Astrocyte (in vitro differentiated cells and primary cell): ENCODE measurements at regions not wholly inside any gene's neighbourhood (a gene's known extent, or its start where the extent isn't known, plus 50 kb on each side); places are given as distances from the start of the nearest gene placed in this dataset.
"Not testable (repeated sequence)": the region's sequence is repeated elsewhere in the genome, so short reads cannot be mapped to it uniquely, and the experiment has no call there.

Experiments
- DNase-seq: peaks from one replicate; pipeline ENCODE4 v3.0.0-alpha.2; 2010; ENCODE audit warnings: low read depth
- FAIRE-seq: peaks from 2 replicates; lab custom pipeline; 2011; peaks lifted over from hg19 to GRCh38; lab: Jason Lieb, UNC
- H2AFZ ChIP-seq: 2 replicates; pipeline ENCODE4 v1.6.0; 2012; ENCODE audit warnings: low read depth, low read length, inconsistent platforms
- H3K27ac ChIP-seq: 2 replicates; pipeline ENCODE4 v1.5.1; 2011; ENCODE audit warnings: low read depth, low read length, inconsistent platforms
- H3K27me3 ChIP-seq: 2 replicates; pipeline ENCODE4 v1.6.0; 2011; ENCODE audit warnings: low read length, inconsistent platforms; ENCODE audit not compliant: insufficient read depth
- H3K36me3 ChIP-seq: 2 replicates; pipeline ENCODE4 v1.5.1; 2011; ENCODE audit warnings: low read length, inconsistent platforms; ENCODE audit not compliant: insufficient read depth
- H3K4me1 ChIP-seq: 2 replicates; pipeline ENCODE4 v1.5.1; 2011; ENCODE audit warnings: low read length, inconsistent platforms; ENCODE audit not compliant: insufficient read depth
- H3K4me2 ChIP-seq: 2 replicates; pipeline ENCODE4 v1.6.0; 2012; ENCODE audit warnings: low read length, inconsistent platforms
- H3K4me3 ChIP-seq: 2 replicates; pipeline ENCODE4 v1.5.1; 2011; ENCODE audit warnings: low read depth, mild to moderate bottlenecking, low read length, inconsistent platforms; ENCODE audit not compliant: insufficient read depth
- H3K79me2 ChIP-seq: 2 replicates; pipeline ENCODE4 v1.6.0; 2012; ENCODE audit warnings: mild to moderate bottlenecking, low read length, inconsistent platforms; ENCODE audit not compliant: insufficient read depth
- H3K9ac ChIP-seq: 2 replicates; pipeline ENCODE4 v1.6.0; 2012; ENCODE audit warnings: mild to moderate bottlenecking, low read length, inconsistent platforms
- H3K9me3 ChIP-seq: 2 replicates; pipeline ENCODE4 v1.5.1; 2012; ENCODE audit warnings: low read depth, mild to moderate bottlenecking, low read length, inconsistent platforms; ENCODE audit not compliant: insufficient read depth
- H4K20me1 ChIP-seq: 2 replicates; pipeline ENCODE4 v1.6.0; 2012; ENCODE audit warnings: low read length, inconsistent platforms; ENCODE audit not compliant: insufficient read depth
- H3K27ac Mint-ChIP-seq: one replicate; pipeline ENCODE4 v1.8.0; 2021; ENCODE audit warnings: mild to moderate bottlenecking, mixed read lengths; ENCODE audit not compliant: unreplicated experiment
- H3K27me3 Mint-ChIP-seq: one replicate; pipeline ENCODE4 v1.8.0; 2021; ENCODE audit warnings: low read depth, mixed read lengths; ENCODE audit not compliant: unreplicated experiment
- H3K36me3 Mint-ChIP-seq: one replicate; pipeline ENCODE4 v1.8.0; 2021; ENCODE audit warnings: low read depth, mixed read lengths; ENCODE audit not compliant: unreplicated experiment
- H3K4me1 Mint-ChIP-seq: one replicate; pipeline ENCODE4 v1.8.0; 2021; ENCODE audit warnings: low read depth, mixed read lengths; ENCODE audit not compliant: unreplicated experiment
- H3K4me3 Mint-ChIP-seq: one replicate; pipeline ENCODE4 v1.8.0; 2021; ENCODE audit warnings: mild to moderate bottlenecking, moderate library complexity, mixed read lengths; ENCODE audit not compliant: unreplicated experiment
- H3K9me3 Mint-ChIP-seq: one replicate; pipeline ENCODE4 v1.8.0; 2021; ENCODE audit warnings: mild to moderate bottlenecking, mixed read lengths; ENCODE audit not compliant: unreplicated experiment
- CTCF ChIP-seq: IDR thresholded peaks from 2 replicates; pipeline ENCODE4 v1.5.1; 2011; ENCODE audit warnings: low read depth, mild to moderate bottlenecking, inconsistent platforms, low read length, moderate library complexity; ENCODE audit not compliant: insufficient read depth
- EZH2 ChIP-seq: IDR thresholded peaks from 2 replicates; pipeline ENCODE4 v1.6.1; 2012; ENCODE audit warnings: mild to moderate bottlenecking, low read length, inconsistent platforms; ENCODE audit not compliant: insufficient read depth

- FAIRE-seq = no peak
Measured at GRCh38 chr13:82961757-82962156, 920.5 kb downstream of the SLITRK1 start.

GRCh38 chr13:82952336-82952735 is 929.9 kb downstream of the SLITRK1 start:
- DNase-seq, H3K9ac ChIP-seq, H3K4me3 Mint-ChIP-seq, H3K4me2 ChIP-seq, H3K27me3 Mint-ChIP-seq, H3K4me3 ChIP-seq, H3K36me3 Mint-ChIP-seq, H3K27ac ChIP-seq, FAIRE-seq, H2AFZ ChIP-seq, H3K79me2 ChIP-seq, H3K27me3 ChIP-seq, H3K36me3 ChIP-seq, H3K4me1 ChIP-seq, H4K20me1 ChIP-seq, H3K9me3 ChIP-seq, H3K9me3 Mint-ChIP-seq, H3K27ac Mint-ChIP-seq: not testable (repeated sequence)
- H3K4me1 Mint-ChIP-seq = peaks cover 14% of the 10 kb centered on the region

More at GRCh38 chr13:82961757-82962156, 920.5 kb downstream of the SLITRK1 start:
- H3K9me3 ChIP-seq = no peaks in the 10 kb centered on the region
- H3K4me3 ChIP-seq = no peak overlapping the region
- no peak overlapping the region for H3K4me2 ChIP-seq
- H4K20me1 ChIP-seq = no peaks in the 10 kb centered on the region
- no peaks in the 10 kb centered on the region for H3K79me2 ChIP-seq
- H2AFZ ChIP-seq = no peak overlapping the region
- peaks cover 4% of the 10 kb centered on the region for H3K4me1 ChIP-seq
- peaks cover 7% of the 10 kb centered on the region for H3K4me1 Mint-ChIP-seq
- no peaks in the 10 kb centered on the region for H3K27me3 ChIP-seq
- TF ChIP-seq EZH2 (no peak), CTCF (no peak)
- no peak overlapping the region for H3K27ac Mint-ChIP-seq
- no peak for DNase-seq
- no peaks in the 10 kb centered on the region for H3K36me3 ChIP-seq
- peaks cover 3% of the 10 kb centered on the region for H3K9me3 Mint-ChIP-seq
- no peak overlapping the region for H3K4me3 Mint-ChIP-seq
- no peaks in the 10 kb centered on the region for H3K27me3 Mint-ChIP-seq
- no peak overlapping the region for H3K27ac ChIP-seq
- no peaks in the 10 kb centered on the region for H3K36me3 Mint-ChIP-seq
- H3K9ac ChIP-seq = no peak overlapping the region

- Histone ChIP-seq H3K27me3 (no peaks in the 10 kb centered on the region), H4K20me1 (no peaks in the 10 kb centered on the region), H3K9ac (no peak overlapping the region), H3K9me3 (no peaks in the 10 kb centered on the region), H3K36me3 (no peaks in the 10 kb centered on the region), H3K4me1 (no peaks in the 10 kb centered on the region), H2AFZ (no peak overlapping the region), H3K27ac (no peak overlapping the region), H3K79me2 (no peaks in the 10 kb centered on the region), H3K4me3 (no peak overlapping the region), H3K4me2 (no peak overlapping the region)
- Mint-ChIP-seq H3K4me3 (no peak overlapping the region), H3K27ac (peak overlapping the region; percentile 86), H3K9me3 (no peaks in the 10 kb centered on the region), H3K4me1 (peaks cover 17% of the 10 kb centered on the region), H3K36me3 (no peaks in the 10 kb centered on the region), H3K27me3 (no peaks in the 10 kb centered on the region)
- no peak for FAIRE-seq
- TF ChIP-seq CTCF (no peak), EZH2 (no peak)
- peak; percentile 3 for DNase-seq
Measured at GRCh38 chr13:82947683-82948082, 934.6 kb downstream of the SLITRK1 start.
